ENCODE measurements at regions not wholly inside any gene's neighbourhood (a gene's known extent, or its start where the extent isn't known, plus 50 kb on each side); places are given as distances from the start of the nearest gene placed in this dataset.

GRCh38 chr9:126058011-126058531, 268.6 kb upstream of the MVB12B start:
- ChIA-PET CTCF (no interaction called here), POLR2A (ENCODE audit: low non-redundant PET) (no interaction called here)
- intact Hi-C loops (cut with micrococcal nuclease; ENCODE audit: unreplicated experiment) = no loop called here
- Histone ChIP-seq H3K4me1 (ENCODE audit: insufficient read depth, low read length, poor library complexity, severe bottlenecking) (peaks cover 15% of the 10 kb centered on the region), H3K27ac (ENCODE audit: low read depth, low read length, poor library complexity, severe bottlenecking) (no peak overlapping the region), H3K27me3 (replicated peaks; ENCODE audit: insufficient read depth, low read depth, low read length, poor library complexity) (peaks cover 67% of the 10 kb centered on the region), H3K4me3 (ENCODE audit: low read depth, low read length, poor library complexity, severe bottlenecking) (no peak overlapping the region), H3K36me3 (ENCODE audit: insufficient read depth, low read length, poor library complexity, severe bottlenecking) (no peaks in the 10 kb centered on the region), H3K9me3 (ENCODE audit: low read depth, low read length, poor library complexity, severe bottlenecking) (no peaks in the 10 kb centered on the region)
- TF ChIP-seq EZH2 (IDR thresholded peaks at IDR 0.05; ENCODE audit: borderline replicate concordance, low read depth, low read length, poor library complexity, severe bottlenecking) = peak; percentile 26
- TF ChIP-seq CTCF (conservative IDR thresholded peaks at IDR 0.05; ENCODE audit: low read depth, low read length) = no peak
- DNase-seq (ENCODE audit: low spot score) = peak; percentile 45
- no TSS peak for BruUV-seq (replicated peaks)

GRCh38 chr9:126058591-126058990, 268.0 kb upstream of the MVB12B start:
- no peak overlapping the region for H3K4me3 ChIP-seq (ENCODE audit: low read depth, low read length, poor library complexity, severe bottlenecking)

GRCh38 chr9:126061575-126061974, 265.1 kb upstream of the MVB12B start:
- POLR2A ChIA-PET (ENCODE audit: low non-redundant PET) = no interaction called here
- TF ChIP-seq CTCF (conservative IDR thresholded peaks at IDR 0.05; ENCODE audit: low read depth, low read length) (no peak), EZH2 (IDR thresholded peaks at IDR 0.05; ENCODE audit: borderline replicate concordance, low read depth, low read length, poor library complexity, severe bottlenecking) (no peak)
- H3K36me3 ChIP-seq (ENCODE audit: insufficient read depth, low read length, poor library complexity, severe bottlenecking) = no peaks in the 10 kb centered on the region
- no peaks in the 10 kb centered on the region for H3K9me3 ChIP-seq (ENCODE audit: low read depth, low read length, poor library complexity, severe bottlenecking)
- no TSS peak for BruUV-seq (replicated peaks)
- no peak overlapping the region for H3K4me3 ChIP-seq (ENCODE audit: low read depth, low read length, poor library complexity, severe bottlenecking)
- CTCF ChIA-PET = interaction anchor here (0.6 kb wide), 1 partner anchor 202 kb away, joined by 21 read pairs; no protein-coding TSS in a partner anchor
- intact Hi-C loops (cut with micrococcal nuclease; ENCODE audit: unreplicated experiment) = no loop called here
- H3K4me1 ChIP-seq (ENCODE audit: insufficient read depth, low read length, poor library complexity, severe bottlenecking) = peaks cover 15% of the 10 kb centered on the region
- no peak for DNase-seq (ENCODE audit: low spot score)
- peaks cover 53% of the 10 kb centered on the region for H3K27me3 ChIP-seq (replicated peaks; ENCODE audit: insufficient read depth, low read depth, low read length, poor library complexity)
- H3K27ac ChIP-seq (ENCODE audit: low read depth, low read length, poor library complexity, severe bottlenecking) = no peak overlapping the region

More at GRCh38 chr9:126058591-126058990, 268.0 kb upstream of the MVB12B start:
- ChIA-PET CTCF (no interaction called here), POLR2A (ENCODE audit: low non-redundant PET) (no interaction called here)
- TF ChIP-seq CTCF (conservative IDR thresholded peaks at IDR 0.05; ENCODE audit: low read depth, low read length) = no peak
- no peak for TF ChIP-seq EZH2 (IDR thresholded peaks at IDR 0.05; ENCODE audit: borderline replicate concordance, low read depth, low read length, poor library complexity, severe bottlenecking)
- peaks cover 62% of the 10 kb centered on the region for H3K27me3 ChIP-seq (replicated peaks; ENCODE audit: insufficient read depth, low read depth, low read length, poor library complexity)
- peaks cover 15% of the 10 kb centered on the region for H3K4me1 ChIP-seq (ENCODE audit: insufficient read depth, low read length, poor library complexity, severe bottlenecking)
- BruUV-seq (replicated peaks) = no TSS peak
- H3K27ac ChIP-seq (ENCODE audit: low read depth, low read length, poor library complexity, severe bottlenecking) = no peak overlapping the region
- no peaks in the 10 kb centered on the region for H3K36me3 ChIP-seq (ENCODE audit: insufficient read depth, low read length, poor library complexity, severe bottlenecking)
- no peaks in the 10 kb centered on the region for H3K9me3 ChIP-seq (ENCODE audit: low read depth, low read length, poor library complexity, severe bottlenecking)
- no peak for DNase-seq (ENCODE audit: low spot score)
- intact Hi-C loops (cut with micrococcal nuclease; ENCODE audit: unreplicated experiment) = no loop called here
